Suprapubic skin (tissue), 4 donors: ENCODE measurements at regions not wholly inside any gene's neighbourhood (a gene's known extent, or its start where the extent isn't known, plus 50 kb on each side); places are given as distances from the start of the nearest gene placed in this dataset.

ENCODE experiments used
- DNase-seq, 2 donors: peaks; one replicate each; pipeline ENCODE4 v3.0.0-alpha.2; 2019; ENCODE audit warnings: low spot score in 2 of 2
- H3K27ac ChIP-seq: fragments of 200-600 bp; sonication (generic); one replicate; pipeline ENCODE4 v1.5.1; 2019
- H3K27me3 ChIP-seq: fragments of 200-600 bp; sonication (generic); one replicate; pipeline ENCODE4 v1.5.1; 2019
- H3K36me3 ChIP-seq: fragments of 200-600 bp; sonication (generic); one replicate; pipeline ENCODE4 v1.5.1; 2019
- H3K4me1 ChIP-seq: fragments of 200-600 bp; sonication (generic); one replicate; pipeline ENCODE4 v1.5.1; 2019
- H3K4me3 ChIP-seq: fragments of 200-600 bp; sonication (generic); one replicate; pipeline ENCODE4 v1.5.1; 2019; ENCODE audit warnings: mild to moderate bottlenecking
- H3K9me3 ChIP-seq: fragments of 200-600 bp; sonication (generic); one replicate; pipeline ENCODE4 v1.5.1; 2019
- EP300 ChIP-seq: sonication (generic); formaldehyde crosslinking; IDR thresholded peaks from one replicate; pipeline ENCODE4 v1.6.1; 2017; ENCODE audit warnings: antibody characterized with exemption
- POLR2A ChIP-seq, 2 donors: fragments of 450-650 bp; IDR thresholded peaks; one replicate each; pipeline ENCODE4 v1.6.1; 2017; ENCODE audit warnings: antibody characterized with exemption in 2 of 2, mild to moderate bottlenecking in 2 of 2, moderate library complexity in 2 of 2
- POLR2AphosphoS5 ChIP-seq, 3 donors: sonication (generic); formaldehyde crosslinking; IDR thresholded peaks; one replicate each; pipeline ENCODE4 v1.6.1; 2017; ENCODE audit warnings: antibody characterized with exemption in 3 of 3
- WGBS: methylation state at CpG from one replicate; pipeline ENCODE4 v1.1.5; 2018; 5-methylcytosine and 5-hydroxymethylcytosine counted together
- TF ChIP-seq, protein P1 (sequence below), 2 donors: fragments of 200-600 bp in 1 of 2; fragments of 450-650 bp in 1 of 2; sonication (generic) in 1 of 2; IDR thresholded peaks; one replicate each; pipeline ENCODE4 v1.5.1; 2016 to 2019; ENCODE audit warnings: antibody characterized with exemption in 2 of 2, mild to moderate bottlenecking in 1 of 2, moderate library complexity in 1 of 2

- no peak for DNase-seq
- Histone ChIP-seq H3K4me1 (no peaks in the 10 kb centered on the region), H3K9me3 (peaks cover 23% of the 10 kb centered on the region), H3K36me3 (no peaks in the 10 kb centered on the region), H3K27me3 (no peaks in the 10 kb centered on the region), H3K27ac (no peak overlapping the region), H3K4me3 (no peak overlapping the region)
- 79% methylated on average over 7 of the region's 7 CpGs for WGBS
- TF ChIP-seq POLR2A (IDR thresholded peaks at IDR 0.05) (no peak), EP300 (no peak), POLR2AphosphoS5 (IDR thresholded peaks at IDR 0.05) (no peak)
- TF ChIP-seq, protein P1, sequence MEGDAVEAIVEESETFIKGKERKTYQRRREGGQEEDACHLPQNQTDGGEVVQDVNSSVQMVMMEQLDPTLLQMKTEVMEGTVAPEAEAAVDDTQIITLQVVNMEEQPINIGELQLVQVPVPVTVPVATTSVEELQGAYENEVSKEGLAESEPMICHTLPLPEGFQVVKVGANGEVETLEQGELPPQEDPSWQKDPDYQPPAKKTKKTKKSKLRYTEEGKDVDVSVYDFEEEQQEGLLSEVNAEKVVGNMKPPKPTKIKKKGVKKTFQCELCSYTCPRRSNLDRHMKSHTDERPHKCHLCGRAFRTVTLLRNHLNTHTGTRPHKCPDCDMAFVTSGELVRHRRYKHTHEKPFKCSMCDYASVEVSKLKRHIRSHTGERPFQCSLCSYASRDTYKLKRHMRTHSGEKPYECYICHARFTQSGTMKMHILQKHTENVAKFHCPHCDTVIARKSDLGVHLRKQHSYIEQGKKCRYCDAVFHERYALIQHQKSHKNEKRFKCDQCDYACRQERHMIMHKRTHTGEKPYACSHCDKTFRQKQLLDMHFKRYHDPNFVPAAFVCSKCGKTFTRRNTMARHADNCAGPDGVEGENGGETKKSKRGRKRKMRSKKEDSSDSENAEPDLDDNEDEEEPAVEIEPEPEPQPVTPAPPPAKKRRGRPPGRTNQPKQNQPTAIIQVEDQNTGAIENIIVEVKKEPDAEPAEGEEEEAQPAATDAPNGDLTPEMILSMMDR (IDR thresholded peaks at IDR 0.05), result no peak
Observed at GRCh38 chr7:57388761-57389160, 61.2 kb upstream of the ZNF716 start.

- H3K9me3 ChIP-seq, result peaks cover 13% of the 10 kb centered on the region
- no peaks in the 10 kb centered on the region for H3K36me3 ChIP-seq
- TF ChIP-seq EP300 (no peak), POLR2A (IDR thresholded peaks at IDR 0.05) (no peak), POLR2AphosphoS5 (IDR thresholded peaks at IDR 0.05) (no peak)
- TF ChIP-seq, protein P1 (IDR thresholded peaks at IDR 0.05), result no peak
- H3K4me3 ChIP-seq, result no peak overlapping the region
- no peak overlapping the region for H3K27ac ChIP-seq
- WGBS, result 85% methylated on average over 7 of the region's 14 CpGs
- H3K4me1 ChIP-seq, result no peaks in the 10 kb centered on the region
- H3K27me3 ChIP-seq, result no peaks in the 10 kb centered on the region
- DNase-seq, result no peak
Observed at GRCh38 chr7:57398548-57398947, 51.4 kb upstream of the ZNF716 start.

- Histone ChIP-seq H3K27ac (no peak overlapping the region), H3K36me3 (no peaks in the 10 kb centered on the region), H3K27me3 (no peaks in the 10 kb centered on the region), H3K4me1 (no peaks in the 10 kb centered on the region), H3K4me3 (no peak overlapping the region), H3K9me3 (peaks cover 15% of the 10 kb centered on the region)
- TF ChIP-seq EP300, result no peak
- no peak for TF ChIP-seq POLR2AphosphoS5 (IDR thresholded peaks at IDR 0.05)
- TF ChIP-seq, protein P1 (IDR thresholded peaks at IDR 0.05), result no peak
- TF ChIP-seq POLR2A (IDR thresholded peaks at IDR 0.05), result no peak
- no peak for DNase-seq
- WGBS, result 100% methylated on average over 1 of the region's 6 CpGs
Observed at GRCh38 chr7:57399251-57399940, 50.6 kb upstream of the ZNF716 start.

- Histone ChIP-seq H3K9me3 (peaks cover 21% of the 10 kb centered on the region), H3K4me3 (no peak overlapping the region), H3K36me3 (no peaks in the 10 kb centered on the region), H3K4me1 (no peaks in the 10 kb centered on the region), H3K27me3 (no peaks in the 10 kb centered on the region), H3K27ac (no peak overlapping the region)
- TF ChIP-seq EP300, result no peak
- no peak for TF ChIP-seq POLR2A (IDR thresholded peaks at IDR 0.05)
- no peak for TF ChIP-seq POLR2AphosphoS5 (IDR thresholded peaks at IDR 0.05)
- TF ChIP-seq, protein P1 (IDR thresholded peaks at IDR 0.05), result no peak
- DNase-seq, result no peak
- 56% methylated on average over 4 of the region's 5 CpGs for WGBS
Observed at GRCh38 chr7:57399972-57400371, 50.0 kb upstream of the ZNF716 start.
